Endothelial cell of umbilical vein (primary cell): ENCODE measurements at regions not wholly inside any gene's neighbourhood (a gene's known extent, or its start where the extent isn't known, plus 50 kb on each side); places are given as distances from the start of the nearest gene placed in this dataset.

Experiments
- CTCF ChIP-seq, 2 donors: IDR thresholded peaks; 1 replicate in 1 of 2; 2 replicates in 1 of 2; pipeline ENCODE4 v1.5.1; 2011; ENCODE audit warnings: low read length in 2 of 2, mild to moderate bottlenecking in 2 of 2, moderate library complexity in 2 of 2, control low read depth in 1 of 2, inconsistent platforms in 1 of 2, low read depth in 1 of 2; ENCODE audit not compliant: insufficient read depth in 1 of 2; ENCODE audit errors: extremely low read depth in 1 of 2
- EZH2 ChIP-seq: IDR thresholded peaks from 2 replicates; pipeline ENCODE4 v1.6.1; 2012; ENCODE audit warnings: borderline replicate concordance, low read depth, mild to moderate bottlenecking, moderate library complexity, low read length, inconsistent platforms; ENCODE audit not compliant: severe bottlenecking
- GATA2 ChIP-seq: IDR thresholded peaks from 2 replicates; pipeline ENCODE4 v1.7.0; 2011; ENCODE audit warnings: low read depth, mild to moderate bottlenecking, moderate library complexity, mixed read lengths, low read length; ENCODE audit not compliant: insufficient read length, insufficient read depth
- POLR2A ChIP-seq: IDR thresholded peaks from 2 replicates; pipeline ENCODE4 v1.6.1; 2012; ENCODE audit warnings: low read depth, mild to moderate bottlenecking, control low read depth, low read length
- POLR2AphosphoS5 ChIP-seq: IDR thresholded peaks from 2 replicates; pipeline ENCODE4 v1.6.1; 2012; ENCODE audit warnings: low read depth, mild to moderate bottlenecking, control low read depth, low read length, moderate library complexity; ENCODE audit not compliant: insufficient read depth

GRCh38 chr16:87160234-87160636 lies 157.0 kb downstream of the C16orf95 start:
- TF ChIP-seq CTCF (IDR thresholded peaks at IDR 0.05; ENCODE audit: extremely low read depth in 1 of 2, insufficient read depth in 1 of 2, low read depth in 1 of 2, low read length in 2 of 2) (no peak), POLR2AphosphoS5 (no peak), POLR2A (no peak), EZH2 (no peak), GATA2 (no peak)
